ENCODE measurements at regions not wholly inside any gene's neighbourhood (a gene's known extent, or its start where the extent isn't known, plus 50 kb on each side); places are given as distances from the start of the nearest gene placed in this dataset.

GRCh38 chr4:114728426-114728825 lies 129.8 kb downstream of the UGT8 start:
- DNase-seq (no peak), ATAC-seq (ENCODE audit: low FRiP score in 2 of 2) (no peak)
- no peaks in the 10 kb centered on the region for H3K9me3 ChIP-seq
- no peaks in the 10 kb centered on the region for H3K36me3 ChIP-seq
- H3K4me3 ChIP-seq: no peak overlapping the region
- TF ChIP-seq CTCF (IDR thresholded peaks at IDR 0.05) (no peak), POLR2A (IDR thresholded peaks at IDR 0.05) (no peak), POLR2AphosphoS5 (IDR thresholded peaks at IDR 0.05) (no peak), EP300 (IDR thresholded peaks at IDR 0.05) (no peak)
- H3K27me3 ChIP-seq: no peaks in the 10 kb centered on the region
- WGBS, 2 donors: 5 to 15% methylated on average over 2 of the region's 2 CpGs
- no peaks in the 10 kb centered on the region for H3K4me1 ChIP-seq
- H3K27ac ChIP-seq: no peak overlapping the region

GRCh38 chr4:114729068-114729738 lies 130.6 kb downstream of the UGT8 start:
- WGBS, 2 donors: 69 to 85% methylated on average over 2 to 3 of the region's 3 CpGs
- peak in 1 of 2 donors; percentile 29 for DNase-seq
- Histone ChIP-seq H3K27me3 (no peaks in the 10 kb centered on the region), H3K9me3 (no peaks in the 10 kb centered on the region), H3K4me3 (no peak overlapping the region), H3K27ac (no peak overlapping the region), H3K4me1 (no peaks in the 10 kb centered on the region), H3K36me3 (no peaks in the 10 kb centered on the region)
- no peak for ATAC-seq (ENCODE audit: low FRiP score in 2 of 2)
- TF ChIP-seq CTCF (IDR thresholded peaks at IDR 0.05) (no peak), POLR2A (IDR thresholded peaks at IDR 0.05) (no peak), POLR2AphosphoS5 (IDR thresholded peaks at IDR 0.05) (no peak)

- H3K9me3 ChIP-seq: no peaks in the 10 kb centered on the region
- H3K36me3 ChIP-seq: no peaks in the 10 kb centered on the region
- H3K4me1 ChIP-seq: no peaks in the 10 kb centered on the region
- 16 to 32% methylated on average over 1 of the region's 1 CpG for WGBS, 2 donors
- ATAC-seq (ENCODE audit: low FRiP score in 2 of 2): no peak
- H3K4me3 ChIP-seq: no peak overlapping the region
- TF ChIP-seq POLR2A (IDR thresholded peaks at IDR 0.05) (no peak), EP300 (IDR thresholded peaks at IDR 0.05) (no peak), POLR2AphosphoS5 (IDR thresholded peaks at IDR 0.05) (no peak), CTCF (IDR thresholded peaks at IDR 0.05) (no peak)
- no peaks in the 10 kb centered on the region for H3K27me3 ChIP-seq
- no peak overlapping the region for H3K27ac ChIP-seq
- no peak for DNase-seq
Measured at GRCh38 chr4:114734594-114734993, 136.0 kb downstream of the UGT8 start.

- no peaks in the 10 kb centered on the region for H3K9me3 ChIP-seq
- H3K27me3 ChIP-seq: no peaks in the 10 kb centered on the region
- H3K36me3 ChIP-seq: no peaks in the 10 kb centered on the region
- DNase-seq (no peak), ATAC-seq (ENCODE audit: low FRiP score in 2 of 2) (no peak)
- H3K4me1 ChIP-seq: no peaks in the 10 kb centered on the region
- H3K27ac ChIP-seq: no peak overlapping the region
- no peak for TF ChIP-seq CTCF (IDR thresholded peaks at IDR 0.05)
- TF ChIP-seq POLR2AphosphoS5 (IDR thresholded peaks at IDR 0.05): no peak
- TF ChIP-seq POLR2A (IDR thresholded peaks at IDR 0.05): no peak
- WGBS, 2 donors: 81 to 90% methylated on average over 8 of the region's 8 CpGs
- no peak overlapping the region for H3K4me3 ChIP-seq
Measured at GRCh38 chr4:114752391-114753165, 154.0 kb downstream of the UGT8 start.

Data from upper lobe of left lung (tissue), 6 donors.